H9 (cell line): ENCODE measurements at regions not wholly inside any gene's neighbourhood (a gene's known extent, or its start where the extent isn't known, plus 50 kb on each side); places are given as distances from the start of the nearest gene placed in this dataset.
A peak's percentile ranks its signal among the peaks of the same experiment; 100 is the strongest.

Source experiments
- DNase-seq: peaks from one replicate; pipeline ENCODE4 v3.0.0-alpha.2; 2017
- H2AFZ ChIP-seq: one replicate; pipeline ENCODE4 v1.6.1; 2013; ENCODE audit warnings: mild to moderate bottlenecking, low read length, control low read depth, moderate library complexity
- H2AK5ac ChIP-seq: 2 replicates; pipeline ENCODE4 v1.6.1; 2013; ENCODE audit warnings: low read length, control low read depth, mixed read lengths; ENCODE audit not compliant: insufficient read length
- H2BK120ac ChIP-seq: one replicate; pipeline ENCODE4 v1.6.1; 2013; ENCODE audit warnings: low read depth, mild to moderate bottlenecking, low read length, control low read depth, inconsistent platforms; ENCODE audit not compliant: poor library complexity, severe bottlenecking
- H2BK12ac ChIP-seq: 2 replicates; pipeline ENCODE4 v1.6.1; 2013; ENCODE audit warnings: low read length, control low read depth, mixed read lengths, low read depth; ENCODE audit not compliant: insufficient read length
- H2BK15ac ChIP-seq: 2 replicates; pipeline ENCODE4 v1.6.1; 2013; ENCODE audit warnings: low read depth, low read length, control low read depth
- H2BK20ac ChIP-seq: one replicate; pipeline ENCODE4 v1.6.1; 2013; ENCODE audit warnings: low read depth, mild to moderate bottlenecking, low read length, control low read depth, inconsistent platforms; ENCODE audit not compliant: poor library complexity, severe bottlenecking
- H2BK5ac ChIP-seq: 2 replicates; pipeline ENCODE4 v1.6.1; 2013; ENCODE audit warnings: low read length, control low read depth, mixed read lengths; ENCODE audit not compliant: insufficient read length
- H3K14ac ChIP-seq: 2 replicates; pipeline ENCODE4 v1.6.1; 2013; ENCODE audit warnings: low read length, control low read depth; ENCODE audit not compliant: insufficient read depth
- H3K18ac ChIP-seq: 2 replicates; pipeline ENCODE4 v1.6.1; 2013; ENCODE audit warnings: low read depth, mild to moderate bottlenecking, mixed read lengths, low read length, control low read depth; ENCODE audit not compliant: insufficient read length
- H3K23ac ChIP-seq: 2 replicates; pipeline ENCODE4 v1.6.1; 2013; ENCODE audit warnings: low read length, control low read depth, mixed read lengths, low read depth; ENCODE audit not compliant: insufficient read length
- H3K23me2 ChIP-seq: 2 replicates; pipeline ENCODE4 v1.6.1; 2013; ENCODE audit warnings: low read depth, mild to moderate bottlenecking, mixed read lengths, low read length, control low read depth; ENCODE audit not compliant: insufficient read length, poor library complexity, severe bottlenecking
- H3K27ac ChIP-seq: 2 replicates; pipeline ENCODE4 v1.5.1; 2013; ENCODE audit warnings: low read length, control low read depth, mixed read lengths, low read depth; ENCODE audit not compliant: insufficient read length
- H3K27me3 ChIP-seq: 2 replicates; pipeline ENCODE4 v1.6.1; 2013; ENCODE audit warnings: low read length, control low read depth, inconsistent platforms; ENCODE audit not compliant: insufficient read depth
- H3K4ac ChIP-seq: 2 replicates; pipeline ENCODE4 v1.6.1; 2013; ENCODE audit warnings: low read depth, mild to moderate bottlenecking, control low read depth, inconsistent platforms, low read length, moderate library complexity
- H3K4me1 ChIP-seq: 2 replicates; pipeline ENCODE4 v1.6.1; 2013; ENCODE audit warnings: low read length, control low read depth, inconsistent platforms; ENCODE audit not compliant: insufficient read depth
- H3K4me2 ChIP-seq: 2 replicates; pipeline ENCODE4 v1.6.1; 2013; ENCODE audit warnings: low read length, control low read depth, mixed read lengths; ENCODE audit not compliant: insufficient read length, insufficient read depth
- H3K56ac ChIP-seq: 2 replicates; pipeline ENCODE4 v1.6.1; 2013; ENCODE audit warnings: low read depth, mild to moderate bottlenecking, mixed read lengths, low read length, control low read depth; ENCODE audit not compliant: insufficient read length
- H3K79me1 ChIP-seq: 2 replicates; pipeline ENCODE4 v1.6.1; 2013; ENCODE audit warnings: low read depth, mild to moderate bottlenecking, moderate library complexity, low read length, control low read depth, inconsistent platforms; ENCODE audit not compliant: insufficient read depth, poor library complexity, severe bottlenecking
- H3K79me2 ChIP-seq: 2 replicates; pipeline ENCODE4 v1.6.1; 2013; ENCODE audit warnings: low read length, control low read depth, inconsistent platforms; ENCODE audit not compliant: insufficient read depth
- H3K9ac ChIP-seq: 2 replicates; pipeline ENCODE4 v1.6.1; 2013; ENCODE audit warnings: low read length, control low read depth, mixed read lengths; ENCODE audit not compliant: insufficient read length; ENCODE audit errors: extremely low read depth
- H3K9me3 ChIP-seq: one replicate; pipeline ENCODE4 v1.6.1; 2013; ENCODE audit warnings: low read depth, low read length, inconsistent platforms; ENCODE audit not compliant: control insufficient read depth
- H3T11ph ChIP-seq: one replicate; pipeline ENCODE4 v1.6.1; 2013; ENCODE audit warnings: mild to moderate bottlenecking, low read length, control low read depth, inconsistent platforms
- H4K20me1 ChIP-seq: one replicate; pipeline ENCODE4 v1.6.1; 2013; ENCODE audit not compliant: control insufficient read depth, insufficient read length, insufficient read depth
- H4K5ac ChIP-seq: 2 replicates; pipeline ENCODE4 v1.6.1; 2013; ENCODE audit warnings: low read depth, mild to moderate bottlenecking, mixed read lengths, low read length, control low read depth; ENCODE audit not compliant: insufficient read length
- H4K8ac ChIP-seq: replicated peaks from 2 replicates; pipeline ENCODE4 v1.6.1; 2013; ENCODE audit warnings: low read length, control low read depth, mixed read lengths, low read depth; ENCODE audit not compliant: insufficient read length
- H4K91ac ChIP-seq: 2 replicates; pipeline ENCODE4 v1.6.1; 2013; ENCODE audit warnings: low read depth, mild to moderate bottlenecking, moderate library complexity, mixed read lengths, low read length, control low read depth; ENCODE audit not compliant: insufficient read length
- H3K27ac Mint-ChIP-seq, 3 experiments: 2 replicates in 2 of 3; 3 replicates in 1 of 3; pipeline ENCODE4 v1.8.0; 2020 to 2021; ENCODE audit warnings: mixed read lengths in 3 of 3, mild to moderate bottlenecking in 1 of 3, moderate library complexity in 1 of 3
- H3K27me3 Mint-ChIP-seq: 2 replicates; pipeline ENCODE4 v1.8.0; 2021; ENCODE audit warnings: low read depth, mild to moderate bottlenecking, moderate library complexity, mixed read lengths
- H3K36me3 Mint-ChIP-seq, 3 experiments: 2 replicates in 2 of 3; 3 replicates in 1 of 3; pipeline ENCODE4 v1.8.0; 2020 to 2021; ENCODE audit warnings: low read depth in 3 of 3, mixed read lengths in 3 of 3; ENCODE audit not compliant: insufficient read depth in 1 of 3
- H3K4me1 Mint-ChIP-seq, 2 experiments: 2 replicates each; pipeline ENCODE4 v1.8.0; 2020; ENCODE audit warnings: mixed read lengths in 2 of 2
- H3K4me3 Mint-ChIP-seq, 2 experiments: 2 replicates in 1 of 2; 3 replicates in 1 of 2; pipeline ENCODE4 v1.8.0; 2020 to 2021; ENCODE audit warnings: mild to moderate bottlenecking in 2 of 2, mixed read lengths in 2 of 2, moderate library complexity in 1 of 2
- H3K9me3 Mint-ChIP-seq, 2 experiments: 2 replicates in 1 of 2; 3 replicates in 1 of 2; pipeline ENCODE4 v1.8.0; 2020; ENCODE audit warnings: mild to moderate bottlenecking in 2 of 2, mixed read lengths in 2 of 2, moderate library complexity in 1 of 2
- WGBS: extraction: QIAGEN DNeasy Blood & Tissue Kit; methylation state at CpG from one replicate; pipeline ENCODE4 v1.1.7; 2013; ENCODE audit warnings: missing lambda C conversion rate, low lambda C conversion rate, mixed read lengths; ENCODE audit not compliant: insufficient read length; ENCODE audit errors: extremely low coverage; 5-methylcytosine and 5-hydroxymethylcytosine counted together
- TF ChIP-seq, protein P1 (sequence below): fragments of 200-600 bp; sonication (generic); conservative IDR thresholded peaks from 3 replicates; pipeline ENCODE4 v1.8.0; 2021; ENCODE audit warnings: antibody characterized with exemption, mild to moderate bottlenecking

DNA sequence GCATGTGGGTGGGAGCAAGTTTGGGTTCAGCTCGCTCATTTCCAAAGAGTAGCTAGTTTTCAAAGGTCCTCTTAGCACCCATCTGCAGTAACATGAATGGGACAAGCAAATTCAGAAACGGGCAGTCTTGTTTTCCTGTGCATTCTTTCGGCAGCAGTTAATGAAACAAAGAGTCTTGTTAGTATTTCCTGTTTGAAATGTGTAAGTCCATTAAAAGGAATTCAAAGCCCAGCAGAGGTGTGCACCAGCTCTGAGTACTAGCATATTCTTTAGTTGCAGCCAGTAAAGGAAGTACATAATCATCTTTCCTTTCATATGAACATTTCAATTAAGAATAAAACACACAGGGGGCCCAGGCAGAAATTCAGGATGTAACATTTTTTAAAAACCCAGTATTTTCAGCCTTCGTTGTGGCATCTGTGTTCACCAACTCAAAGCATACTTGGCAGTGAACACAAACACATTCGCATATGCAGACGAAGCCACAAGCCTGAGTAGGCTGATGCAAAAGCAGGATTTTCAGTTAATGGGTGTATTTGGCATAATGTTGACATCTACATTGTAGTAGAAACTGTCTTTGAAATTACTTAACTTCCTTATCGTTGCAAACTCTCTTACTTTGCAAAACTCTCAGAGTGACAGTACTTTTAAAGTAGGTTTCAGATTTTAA, 570.0 kb upstream of the FLRT2 start:
- H3K4me1 ChIP-seq = peaks cover 2% of the 10 kb centered on the region; the same call in 1 of the 2 replicates
- H2BK15ac ChIP-seq = no peak overlapping the region
- no peak overlapping the region for H2BK120ac ChIP-seq
- no peak overlapping the region for H2BK5ac ChIP-seq
- H3K56ac ChIP-seq = no peak overlapping the region
- no peak overlapping the region for H3K9ac ChIP-seq
- H3K79me2 ChIP-seq = no peaks in the 10 kb centered on the region; the same call in 1 of the 2 replicates
- H3K36me3 Mint-ChIP-seq = peaks cover 3 to 14% (median 10%) of the 10 kb centered on the region in 3 experiments
- peak overlapping the region; percentile 17 for H3K27ac ChIP-seq
- DNase-seq = no peak
- no peak overlapping the region for H3T11ph ChIP-seq
- no peaks in the 10 kb centered on the region for H4K20me1 ChIP-seq
- H3K14ac ChIP-seq = no peak overlapping the region
- peaks cover 13 to 16% of the 10 kb centered on the region in 2 experiments for H3K4me1 Mint-ChIP-seq
- H2BK20ac ChIP-seq = no peak overlapping the region
- no peaks in the 10 kb centered on the region for H3K27me3 ChIP-seq
- no peak overlapping the region for H3K4ac ChIP-seq
- H3K4me2 ChIP-seq = no peak overlapping the region
- no peak overlapping the region for H4K8ac ChIP-seq
- H3K4me3 Mint-ChIP-seq = no peak overlapping the region
- peaks cover 3 to 12% of the 10 kb centered on the region in 2 experiments; a peak in 4 of 5 replicates for H3K9me3 Mint-ChIP-seq
- no peak overlapping the region for H4K5ac ChIP-seq
- H3K27me3 Mint-ChIP-seq = no peaks in the 10 kb centered on the region
- H3K18ac ChIP-seq = no peak overlapping the region
- H3K9me3 ChIP-seq = no peaks in the 10 kb centered on the region
- H3K23me2 ChIP-seq = no peaks in the 10 kb centered on the region
- no peak overlapping the region for H2AK5ac ChIP-seq
- no peak overlapping the region for H2BK12ac ChIP-seq
- no peaks in the 10 kb centered on the region for H3K79me1 ChIP-seq
- H3K27ac Mint-ChIP-seq = peak overlapping the region; percentile 55 to 84 (median 80); a peak in 4 of 7 replicates
- TF ChIP-seq, protein P1, sequence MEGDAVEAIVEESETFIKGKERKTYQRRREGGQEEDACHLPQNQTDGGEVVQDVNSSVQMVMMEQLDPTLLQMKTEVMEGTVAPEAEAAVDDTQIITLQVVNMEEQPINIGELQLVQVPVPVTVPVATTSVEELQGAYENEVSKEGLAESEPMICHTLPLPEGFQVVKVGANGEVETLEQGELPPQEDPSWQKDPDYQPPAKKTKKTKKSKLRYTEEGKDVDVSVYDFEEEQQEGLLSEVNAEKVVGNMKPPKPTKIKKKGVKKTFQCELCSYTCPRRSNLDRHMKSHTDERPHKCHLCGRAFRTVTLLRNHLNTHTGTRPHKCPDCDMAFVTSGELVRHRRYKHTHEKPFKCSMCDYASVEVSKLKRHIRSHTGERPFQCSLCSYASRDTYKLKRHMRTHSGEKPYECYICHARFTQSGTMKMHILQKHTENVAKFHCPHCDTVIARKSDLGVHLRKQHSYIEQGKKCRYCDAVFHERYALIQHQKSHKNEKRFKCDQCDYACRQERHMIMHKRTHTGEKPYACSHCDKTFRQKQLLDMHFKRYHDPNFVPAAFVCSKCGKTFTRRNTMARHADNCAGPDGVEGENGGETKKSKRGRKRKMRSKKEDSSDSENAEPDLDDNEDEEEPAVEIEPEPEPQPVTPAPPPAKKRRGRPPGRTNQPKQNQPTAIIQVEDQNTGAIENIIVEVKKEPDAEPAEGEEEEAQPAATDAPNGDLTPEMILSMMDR = no peak
- H3K23ac ChIP-seq = no peak overlapping the region
- H2AFZ ChIP-seq = no peak overlapping the region
- no peak overlapping the region for H4K91ac ChIP-seq
- no CpG with 5 or more reads among the region's 7 CpGs for WGBS
